HFF-Myc (cell line): ENCODE measurements at regions not wholly inside any gene's neighbourhood (a gene's known extent, or its start where the extent isn't known, plus 50 kb on each side); places are given as distances from the start of the nearest gene placed in this dataset.

Source experiments
- DNase-seq: peaks from one replicate; pipeline ENCODE4 v3.0.0-alpha.2; 2011; ENCODE audit warnings: low read depth; ENCODE audit errors: extremely low read depth
- H3K4me3 ChIP-seq: replicated peaks from 2 replicates; pipeline ENCODE4 v1.5.1; 2011; ENCODE audit warnings: low read depth, mild to moderate bottlenecking, control low read depth, low read length
- CTCF ChIP-seq: IDR thresholded peaks from 2 replicates; pipeline ENCODE4 v1.5.1; 2012; ENCODE audit warnings: mild to moderate bottlenecking, low read depth, low read length, control low read depth; ENCODE audit errors: missing control alignments

GRCh38 chr3:473033-473800 is 276.7 kb downstream of the CHL1 start:
- DNase-seq: no peak
- H3K4me3 ChIP-seq: no peak overlapping the region
- TF ChIP-seq CTCF: no peak

- DNase-seq: no peak
- no peak overlapping the region for H3K4me3 ChIP-seq
- TF ChIP-seq CTCF: no peak
These were observed 278.3 kb downstream of the CHL1 start for GRCh38 chr3:474828-475227.

- no peak for TF ChIP-seq CTCF
- no peak for DNase-seq
- no peak overlapping the region for H3K4me3 ChIP-seq
These were observed 283.5 kb downstream of the CHL1 start for GRCh38 chr3:480070-480469.

DNA sequence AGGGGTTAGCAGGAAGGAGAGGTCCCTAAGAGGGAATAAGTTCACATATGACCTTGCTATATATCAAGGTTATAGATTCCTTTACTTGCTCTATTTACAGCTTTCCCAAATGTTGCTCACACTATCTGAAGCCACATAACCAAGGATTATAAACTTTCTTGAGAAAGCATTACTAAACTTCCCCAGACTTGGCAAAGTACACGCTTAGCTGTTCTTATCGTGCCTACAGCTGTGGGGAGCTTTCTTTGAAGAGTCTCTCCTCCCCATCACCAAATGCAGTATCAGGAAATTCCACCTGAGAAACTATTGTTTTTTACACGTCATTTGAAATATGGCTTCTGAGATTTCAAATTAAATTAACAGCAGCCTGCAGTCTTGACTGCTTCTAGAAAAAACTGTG is 284.5 kb downstream of the CHL1 start:
- no peak overlapping the region for H3K4me3 ChIP-seq
- no peak for DNase-seq
- no peak for TF ChIP-seq CTCF

DNA sequence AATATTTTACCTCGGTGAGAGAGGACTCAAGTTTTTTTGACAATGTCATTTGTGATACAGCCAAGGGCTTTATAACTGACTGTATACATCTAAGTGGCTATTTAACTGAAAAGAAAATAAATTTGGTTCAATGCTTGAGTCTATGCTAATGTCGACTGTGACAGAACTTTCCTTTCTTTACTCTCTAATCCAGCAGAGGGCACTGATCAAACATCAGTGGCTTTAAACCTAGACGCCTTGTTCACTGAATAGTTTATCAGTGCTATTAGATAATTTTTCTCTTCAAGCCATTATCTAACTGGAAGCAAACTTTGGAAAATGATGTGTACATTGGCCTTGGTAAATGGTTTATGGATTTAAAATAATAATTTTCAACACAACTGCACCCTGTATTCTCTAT is 285.1 kb downstream of the CHL1 start:
- no peak for TF ChIP-seq CTCF
- H3K4me3 ChIP-seq: no peak overlapping the region
- DNase-seq: no peak

DNA sequence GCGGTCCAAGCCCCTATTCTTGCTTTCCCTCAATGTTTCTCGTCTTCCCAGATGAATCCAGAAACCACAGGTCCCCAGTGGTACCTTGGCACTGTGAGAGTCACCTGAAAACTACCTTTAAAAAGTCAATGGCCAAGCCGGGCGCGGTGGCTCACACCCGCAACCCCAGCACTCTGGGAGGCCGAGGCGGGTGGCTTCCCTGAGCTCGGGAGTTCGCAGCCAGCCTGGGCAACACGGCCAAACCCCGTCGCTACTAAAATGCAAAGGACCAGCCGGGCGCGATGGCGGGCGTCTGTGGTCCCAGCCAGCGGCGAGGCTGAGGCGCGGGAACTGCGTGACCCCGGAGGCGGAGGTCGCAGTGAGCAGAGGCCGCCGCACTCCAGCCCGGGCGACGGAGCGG is 285.9 kb downstream of the CHL1 start:
- H3K4me3 ChIP-seq: no peak overlapping the region
- no peak for DNase-seq
- no peak for TF ChIP-seq CTCF

DNA sequence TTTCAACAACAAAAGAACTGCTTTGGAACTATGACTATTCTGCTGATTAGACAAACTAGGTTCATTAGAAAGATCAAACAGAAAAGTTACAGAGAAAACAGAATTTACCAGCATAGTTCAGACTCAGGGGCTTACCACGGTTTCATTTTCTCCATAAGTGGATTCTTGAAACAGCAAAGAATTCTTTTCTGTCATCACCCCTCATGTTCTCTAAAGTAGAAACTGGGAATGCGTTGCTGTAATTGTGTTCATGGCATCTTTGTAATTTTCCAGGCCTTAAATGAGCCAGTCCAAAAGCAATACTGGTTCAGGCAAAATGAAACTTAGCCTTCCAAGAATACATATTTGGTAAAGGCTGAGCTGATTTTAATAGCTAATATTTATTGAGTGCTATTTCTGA is 287.8 kb downstream of the CHL1 start:
- no peak overlapping the region for H3K4me3 ChIP-seq
- no peak for TF ChIP-seq CTCF
- DNase-seq: no peak
